ENCODE measurements at regions not wholly inside any gene's neighbourhood (a gene's known extent, or its start where the extent isn't known, plus 50 kb on each side); places are given as distances from the start of the nearest gene placed in this dataset.
"Not testable (repeated sequence)": the region's sequence is repeated elsewhere in the genome, so short reads cannot be mapped to it uniquely, and the experiment has no call there.

DNA sequence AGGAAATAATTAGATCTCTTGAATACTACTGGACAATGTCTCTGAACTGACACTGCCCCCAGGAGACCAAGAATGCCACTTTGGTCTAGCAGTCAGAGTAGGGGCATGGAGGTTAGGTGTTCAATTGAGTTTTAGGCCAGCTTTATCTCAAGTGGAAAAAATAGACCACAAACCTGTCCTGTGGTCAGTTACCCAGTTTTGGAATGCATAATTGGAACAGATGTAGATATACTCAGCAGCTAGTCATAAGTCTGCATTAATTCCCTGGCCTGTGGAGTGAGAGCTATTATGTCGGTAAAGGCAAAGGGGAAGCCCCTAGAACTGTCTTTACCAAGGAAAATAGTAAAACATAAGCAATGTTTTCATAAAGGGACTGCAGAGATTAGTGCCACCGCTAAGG, 587.7 kb downstream of the GLUD2 start:
- DNase-seq (ENCODE audit: low read depth in 2 of 3, low spot score in 2 of 3) = no peak

DNA sequence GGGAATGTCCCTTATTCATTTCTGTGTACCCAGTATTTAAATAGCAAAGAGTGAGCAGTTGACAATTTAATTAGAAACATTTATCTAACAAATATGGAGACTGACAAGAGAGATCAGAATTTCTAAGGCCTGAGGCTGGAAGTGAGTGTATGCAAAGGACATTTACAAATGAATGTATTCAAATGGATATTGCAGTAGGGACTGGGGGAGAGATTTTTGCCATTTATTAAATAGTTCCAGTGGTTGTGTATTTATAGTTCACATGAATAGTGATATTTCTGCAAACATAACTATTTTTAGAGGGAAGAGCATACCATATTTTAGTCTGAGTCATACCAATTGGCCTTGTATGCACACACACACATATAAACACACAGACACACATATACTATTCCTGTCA, 592.4 kb downstream of the GLUD2 start:
- DNase-seq (ENCODE audit: low read depth in 2 of 3, low spot score in 2 of 3) = no peak

DNA sequence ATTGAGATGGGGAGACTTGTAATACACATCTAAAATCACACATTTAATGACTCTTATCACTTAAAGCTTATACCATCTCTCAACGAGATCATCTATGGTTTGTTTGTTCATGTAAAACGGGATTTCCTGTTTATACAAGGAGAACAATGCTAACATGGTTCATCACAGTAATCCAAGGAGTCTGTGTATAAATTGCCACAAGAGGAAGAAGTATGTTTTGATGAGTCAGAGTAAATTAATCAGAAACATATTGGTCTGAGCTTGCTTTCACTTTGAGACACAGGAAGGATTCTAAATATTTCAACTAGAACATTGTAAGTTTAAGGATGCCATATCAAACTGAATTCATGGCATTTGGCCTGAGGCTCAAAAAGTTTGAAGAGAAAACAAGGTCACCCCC, 594.1 kb downstream of the GLUD2 start:
- no peak for DNase-seq (ENCODE audit: low read depth in 2 of 3, low spot score in 2 of 3)

DNA sequence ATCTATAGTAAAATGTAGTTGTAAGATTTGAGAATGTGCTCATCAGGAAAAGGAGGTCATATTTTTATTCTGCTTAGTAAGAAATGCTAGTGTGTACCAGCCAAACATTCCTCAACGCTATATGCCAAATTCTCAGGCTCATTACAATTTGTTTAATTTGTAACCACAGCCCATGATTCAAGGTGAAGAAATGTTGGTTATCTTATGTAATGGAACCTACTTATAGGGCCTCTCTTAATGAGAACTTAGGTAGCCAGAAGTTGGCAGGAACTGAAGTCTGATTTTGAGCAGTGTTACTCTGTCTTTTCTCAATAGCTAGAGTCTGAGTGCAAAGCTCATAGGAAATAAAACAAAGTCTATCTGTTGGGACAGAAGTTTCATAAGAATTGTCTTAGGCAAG, 595.0 kb downstream of the GLUD2 start:
- no peak for DNase-seq (ENCODE audit: low read depth in 2 of 3, low spot score in 2 of 3)

DNA sequence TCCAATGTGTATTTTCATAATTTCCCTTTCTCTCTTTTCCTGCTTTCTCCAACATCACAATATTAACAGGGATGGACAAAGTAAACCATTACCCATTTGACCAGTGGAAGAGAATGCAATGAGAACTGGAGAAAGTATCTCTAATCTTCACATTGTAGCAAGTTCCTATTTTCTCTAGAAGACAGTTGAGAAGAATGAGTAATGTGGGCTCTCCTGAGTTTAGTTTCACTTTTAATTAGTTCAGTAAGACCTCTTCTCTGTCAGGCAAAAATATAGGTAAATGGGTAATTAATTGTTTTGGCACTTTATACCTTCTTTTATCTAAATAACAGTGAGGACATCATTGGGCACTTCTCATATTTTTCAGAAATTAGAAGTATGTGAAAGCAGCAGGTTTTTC, 602.0 kb downstream of the GLUD2 start:
- DNase-seq (ENCODE audit: low read depth in 2 of 3, low spot score in 2 of 3) = no peak

DNA sequence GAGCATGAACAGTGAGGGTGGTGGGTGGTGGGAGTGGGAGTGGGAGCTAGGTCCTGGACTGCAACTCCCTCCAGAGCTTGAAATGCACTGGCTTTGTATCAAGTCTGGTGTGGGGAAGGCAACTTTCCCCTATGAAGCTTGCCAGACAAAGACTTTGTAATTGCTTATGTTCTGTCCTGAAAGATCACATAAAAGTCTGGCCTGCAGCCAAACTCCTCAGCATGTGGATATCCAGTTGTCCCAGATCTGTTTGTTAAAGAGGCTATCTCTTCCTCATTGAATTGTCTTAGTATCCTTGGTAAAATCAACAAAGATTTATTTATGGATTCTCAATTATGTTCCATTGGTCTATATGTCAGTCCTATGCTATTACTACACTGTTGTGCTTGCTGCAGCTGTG, 607.9 kb downstream of the GLUD2 start:
- DNase-seq (ENCODE audit: low read depth in 2 of 3, low spot score in 2 of 3) = no peak

DNA sequence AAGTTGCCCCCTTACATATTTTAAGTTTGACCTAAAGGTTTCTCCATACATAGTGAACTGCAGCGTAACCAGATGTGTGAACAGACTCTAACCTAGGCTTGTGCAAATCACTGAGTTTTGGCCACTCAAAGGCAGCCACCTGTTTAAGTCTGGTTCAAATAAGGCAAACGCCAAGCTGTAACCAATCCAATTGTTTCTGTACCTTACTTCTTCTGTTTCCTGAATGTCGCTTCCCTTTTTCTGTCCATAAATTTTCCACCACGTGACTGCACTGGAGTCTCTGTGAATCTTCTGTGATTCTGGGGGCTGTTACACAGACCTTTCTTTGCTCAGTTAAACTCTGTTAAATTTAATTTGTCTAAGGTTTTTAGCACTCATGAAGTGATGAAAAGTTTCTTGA, 618.8 kb downstream of the GLUD2 start:
- no peak for DNase-seq (ENCODE audit: low read depth in 2 of 3, low spot score in 2 of 3)

DNA sequence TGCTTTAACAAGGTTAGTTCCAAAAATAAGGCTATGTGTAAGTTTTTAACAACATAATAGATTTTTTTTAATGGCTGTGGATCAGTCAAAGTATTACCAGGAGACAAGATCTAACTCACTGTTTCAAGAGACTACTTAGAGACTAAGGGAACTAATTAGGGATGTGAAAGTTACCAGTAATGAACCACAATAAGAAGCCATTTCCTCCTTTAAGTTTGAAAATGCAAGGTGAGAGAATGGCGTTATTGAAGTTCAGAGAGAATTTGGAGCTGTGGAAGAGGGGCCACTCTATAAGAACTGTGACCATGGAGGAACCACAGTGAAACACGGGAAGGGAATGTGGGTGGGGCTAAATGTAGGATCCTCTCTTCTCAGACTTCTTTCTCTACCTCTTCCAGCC, 624.2 kb downstream of the GLUD2 start:
- DNase-seq (ENCODE audit: low read depth in 2 of 3, low spot score in 2 of 3) = no peak

DNA sequence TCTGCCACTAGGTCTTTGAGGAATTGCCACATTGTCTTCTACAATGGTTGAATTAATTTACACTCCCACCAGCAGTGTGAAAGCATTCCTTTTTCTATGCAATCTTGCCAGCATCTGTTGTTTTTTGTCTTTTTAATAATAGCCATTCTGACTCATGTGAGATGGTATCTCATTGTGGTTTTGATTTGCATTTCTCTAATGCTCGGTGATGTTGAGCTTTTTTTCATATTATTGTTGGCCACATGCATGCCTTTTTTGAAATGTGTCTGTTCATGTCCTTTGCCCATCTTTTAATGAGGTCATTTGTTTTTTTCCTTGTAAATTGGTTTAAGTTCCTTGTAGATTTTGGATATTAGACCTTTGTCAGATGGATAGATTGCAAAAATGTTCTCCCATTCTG, 661.8 kb downstream of the GLUD2 start:
- DNase-seq (ENCODE audit: low read depth in 2 of 3, low spot score in 2 of 3) = not testable (repeated sequence)

DNA sequence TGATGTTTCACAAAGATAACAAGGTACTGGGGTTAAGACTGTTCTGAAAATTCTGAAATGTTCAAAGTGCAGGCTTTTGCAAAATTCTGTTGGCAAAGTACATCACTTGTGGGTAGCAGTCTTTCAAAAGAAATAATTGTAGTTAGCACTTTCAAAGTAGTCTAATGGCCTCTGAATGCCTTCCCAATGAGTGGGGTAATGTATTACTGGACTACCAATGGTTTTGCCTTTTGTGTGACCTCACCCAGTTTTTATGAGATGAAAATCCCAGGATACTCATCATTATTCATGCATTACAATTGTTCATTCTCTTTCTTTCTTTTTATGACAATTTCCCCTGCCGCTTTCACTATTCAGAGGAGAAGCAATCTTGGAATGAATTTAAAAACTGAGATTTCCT, 686.1 kb downstream of the GLUD2 start:
- DNase-seq (ENCODE audit: low read depth in 2 of 3, low spot score in 2 of 3) = no peak

DNA sequence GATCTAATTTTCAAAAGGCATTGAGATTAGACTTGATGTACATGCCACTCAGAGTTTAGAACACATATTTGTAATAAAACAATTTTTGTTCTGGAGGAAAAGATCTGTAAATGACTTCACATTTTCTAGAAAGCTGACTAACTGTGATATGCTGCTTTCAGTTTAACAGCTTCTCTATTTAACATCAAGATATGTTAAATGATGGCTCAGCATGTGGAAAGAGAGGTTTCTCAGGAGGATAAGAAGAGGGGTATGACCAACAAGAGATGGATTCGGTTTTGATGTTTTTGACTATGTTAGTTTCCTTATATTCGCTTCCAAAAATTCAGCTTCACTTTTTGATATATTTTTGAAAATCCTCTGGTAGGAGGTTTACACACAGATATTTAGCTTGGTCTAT, 698.7 kb downstream of the GLUD2 start:
- DNase-seq (ENCODE audit: low read depth in 2 of 3, low spot score in 2 of 3) = no peak

DNA sequence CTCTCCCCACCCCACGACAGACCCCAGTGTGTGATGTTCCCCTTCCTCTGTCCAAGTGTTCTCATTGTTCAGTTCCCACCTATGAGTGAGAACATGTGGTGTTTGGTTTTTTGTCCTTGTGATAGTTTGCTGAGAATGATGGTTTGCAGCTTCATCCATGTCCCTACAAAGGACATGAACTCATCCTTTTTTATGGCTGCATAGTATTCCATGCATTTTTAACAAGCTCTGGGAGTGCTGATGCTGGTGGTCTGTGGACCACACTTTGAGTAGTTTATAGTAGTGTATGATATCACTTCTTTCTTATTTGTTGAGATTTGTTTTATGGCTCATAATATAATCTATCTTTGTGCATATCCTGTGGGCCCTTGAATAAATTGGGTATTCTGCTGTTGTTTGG, 706.2 kb downstream of the GLUD2 start:
- DNase-seq (ENCODE audit: low read depth in 2 of 3, low spot score in 2 of 3) = not testable (repeated sequence)

DNA sequence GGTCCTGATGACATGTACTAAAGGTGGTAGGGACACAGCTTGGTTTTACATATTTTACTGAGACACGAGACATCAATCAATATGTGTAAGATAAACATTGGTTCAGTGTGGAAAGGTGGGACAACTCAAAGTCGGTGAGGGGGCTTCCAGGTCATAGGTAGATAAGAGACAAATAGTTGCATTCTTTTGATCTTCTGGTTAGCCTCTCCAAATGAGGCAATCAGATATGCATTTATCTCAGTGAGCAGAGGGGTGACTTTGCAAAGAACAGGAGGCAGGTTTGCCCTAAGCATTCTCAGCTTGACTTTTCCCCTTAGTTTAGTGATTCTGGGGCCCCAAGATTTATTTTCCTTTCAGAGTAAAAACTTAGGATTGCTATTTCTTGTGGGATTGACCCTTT, 706.9 kb downstream of the GLUD2 start:
- DNase-seq (ENCODE audit: low read depth in 2 of 3, low spot score in 2 of 3) = no peak

DNA sequence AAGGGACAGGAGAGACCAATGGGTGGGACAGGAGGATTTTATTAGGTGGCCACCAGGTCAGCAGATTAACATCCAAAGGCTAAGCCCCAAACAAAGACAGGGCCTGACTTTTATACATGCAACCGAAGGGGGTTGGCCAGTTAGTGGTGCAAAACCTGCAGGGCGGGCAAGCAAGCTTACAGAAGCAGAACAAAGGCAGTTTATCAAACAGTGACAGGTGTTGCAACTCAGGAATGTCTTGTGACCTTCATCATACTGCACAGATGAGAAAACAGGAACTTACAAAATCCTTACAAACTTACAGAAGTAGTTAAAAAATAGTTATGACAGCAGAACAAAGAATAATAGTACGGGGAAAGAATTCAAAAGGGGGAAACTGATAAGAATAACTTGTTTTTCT, 708.1 kb downstream of the GLUD2 start:
- DNase-seq (ENCODE audit: low read depth in 2 of 3, low spot score in 2 of 3) = no peak

DNA sequence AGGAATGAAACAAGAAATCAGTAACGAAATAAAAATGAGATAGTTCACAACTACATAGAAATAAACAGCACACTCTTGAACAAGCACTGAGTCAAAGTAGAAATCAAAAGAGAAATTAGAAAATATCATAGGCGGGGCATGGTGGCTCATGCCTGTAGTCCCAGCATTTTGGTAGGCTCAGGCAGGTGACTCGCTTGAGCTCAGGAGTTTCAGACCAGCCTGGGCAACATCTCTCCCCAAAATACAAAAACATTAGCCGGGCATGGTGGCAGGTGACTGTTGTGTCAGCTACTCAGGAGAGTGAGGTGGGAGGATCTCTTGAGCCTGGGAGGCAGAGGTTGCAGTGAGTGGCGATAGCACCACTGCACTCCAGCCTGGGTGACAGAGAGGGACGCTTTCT, 714.4 kb downstream of the GLUD2 start:
- DNase-seq (ENCODE audit: low read depth in 2 of 3, low spot score in 2 of 3) = no peak

DNA sequence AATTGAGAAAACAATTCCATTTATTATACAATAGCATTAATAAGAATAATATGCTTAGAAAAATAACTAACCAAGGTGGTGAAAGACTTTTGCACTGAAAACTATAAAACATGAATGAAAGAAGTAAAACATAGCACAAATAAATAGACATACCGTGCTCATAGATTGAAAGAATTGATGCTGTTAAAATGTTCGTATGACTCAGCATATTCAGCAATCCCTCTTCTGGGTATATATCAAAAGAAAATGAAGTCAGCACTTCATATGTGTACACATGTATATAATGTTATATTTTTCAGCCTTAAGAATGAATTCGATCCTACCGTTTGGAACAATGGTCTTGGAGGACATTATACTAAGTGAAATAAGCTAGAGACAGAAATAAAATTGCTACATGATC, 716.3 kb downstream of the GLUD2 start:
- no peak for DNase-seq (ENCODE audit: low read depth in 2 of 3, low spot score in 2 of 3)

DNA sequence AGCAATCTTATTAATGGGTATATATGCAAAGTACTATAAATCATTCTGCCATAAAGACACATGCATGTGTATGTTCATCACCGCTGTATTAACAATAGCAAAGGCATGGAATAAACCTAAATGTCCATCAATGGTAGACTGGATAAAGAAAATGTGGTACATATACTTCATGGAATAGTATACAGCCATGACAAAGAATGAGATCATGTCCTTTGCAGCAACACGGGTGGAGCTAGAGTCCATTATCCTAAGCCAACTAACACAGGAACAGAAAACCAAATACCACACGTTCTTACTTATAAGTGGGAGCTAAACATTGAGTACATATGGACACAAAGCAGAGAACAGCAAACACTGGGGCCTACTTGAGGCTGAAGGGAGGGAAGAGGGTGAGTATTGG, 720.8 kb downstream of the GLUD2 start:
- not testable (repeated sequence) for DNase-seq (ENCODE audit: low read depth in 2 of 3, low spot score in 2 of 3)

DNA sequence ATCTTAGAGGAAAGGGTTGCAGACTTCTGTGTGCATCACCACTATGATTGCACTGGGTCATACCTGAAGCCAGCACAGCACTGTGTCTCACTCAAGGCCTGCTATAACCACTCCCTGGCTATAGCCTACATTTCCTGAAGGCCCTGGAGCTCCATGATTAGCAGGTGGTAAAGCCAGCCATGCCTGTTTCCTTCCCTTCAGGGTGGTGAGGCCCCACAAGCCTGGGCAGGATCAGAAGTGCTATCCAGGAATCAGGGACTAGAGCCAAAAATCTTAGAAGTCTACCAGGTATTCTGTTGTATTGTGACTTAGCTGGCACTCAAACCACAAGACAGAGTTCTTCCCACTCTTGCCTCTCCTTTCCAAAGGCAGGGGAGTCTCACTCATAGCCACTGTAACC, 734.6 kb downstream of the GLUD2 start:
- no peak for DNase-seq (ENCODE audit: low read depth in 2 of 3, low spot score in 2 of 3)

DNA sequence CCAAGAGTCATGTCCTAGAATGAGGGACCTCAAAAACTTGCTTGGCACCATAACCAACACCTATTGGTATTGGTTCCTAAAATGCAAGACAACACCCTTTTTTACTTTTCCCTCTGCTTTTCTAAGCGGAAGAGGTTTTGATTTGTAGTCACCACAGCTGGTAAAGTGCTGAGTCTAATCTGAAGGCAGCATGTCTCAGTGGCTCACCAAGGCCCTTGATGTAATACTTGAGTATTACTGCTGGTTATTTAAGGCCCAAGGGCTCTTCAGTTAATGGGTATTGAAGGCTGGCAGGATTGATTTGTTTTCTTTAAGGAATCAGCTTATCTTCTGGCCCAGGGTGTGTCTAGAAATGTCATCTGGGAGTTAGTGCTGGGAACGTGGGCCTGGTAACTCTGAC, 735.1 kb downstream of the GLUD2 start:
- DNase-seq (ENCODE audit: low read depth in 2 of 3, low spot score in 2 of 3) = no peak

DNA sequence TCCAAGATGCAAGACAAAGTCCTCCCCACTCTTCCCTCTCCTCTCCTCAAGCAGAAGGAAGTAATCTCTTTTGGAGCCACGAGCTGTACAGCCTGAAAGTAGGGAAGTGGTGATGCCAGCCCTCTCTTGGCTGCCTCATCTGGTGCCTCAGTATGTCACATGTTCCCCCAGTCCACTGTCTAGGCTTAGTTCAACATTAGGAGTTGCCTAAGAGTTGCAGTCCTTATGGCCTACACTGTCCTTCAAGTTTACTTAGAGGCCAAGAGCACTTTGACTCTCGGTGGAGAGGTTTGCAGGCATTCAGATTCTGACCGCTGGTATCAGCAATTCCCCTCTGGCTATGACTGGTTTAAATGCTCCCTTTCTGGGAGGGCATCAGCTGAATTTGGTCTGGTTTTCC, 735.6 kb downstream of the GLUD2 start:
- DNase-seq (ENCODE audit: low read depth in 2 of 3, low spot score in 2 of 3) = no peak

DNA sequence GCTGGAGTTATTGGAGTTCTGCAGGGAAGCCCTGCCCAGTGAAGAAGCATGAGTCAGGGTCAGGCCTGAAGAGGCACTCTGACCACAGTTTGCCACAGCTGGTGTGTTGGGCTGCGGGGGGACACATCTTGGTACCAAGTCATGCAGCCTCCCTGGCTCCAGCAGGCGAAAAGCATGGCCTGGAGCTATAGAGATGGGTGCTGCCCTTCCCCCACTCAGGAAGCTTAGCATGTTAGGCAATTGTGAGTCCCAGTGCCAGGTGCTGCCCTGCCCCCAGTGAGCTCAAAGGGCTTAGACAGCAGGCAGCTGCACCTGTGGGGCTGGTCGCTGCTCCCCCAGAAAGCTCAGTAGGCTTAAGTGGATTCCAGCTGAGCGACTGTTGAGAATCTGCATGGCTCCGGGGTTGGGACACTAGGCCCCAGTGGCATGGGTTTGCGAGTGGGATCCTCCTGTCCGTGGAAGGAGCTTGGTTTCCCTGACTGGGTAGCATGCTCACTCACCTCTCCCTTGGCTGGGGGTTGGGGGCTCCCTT, 755.5 kb downstream of the GLUD2 start:
- no peak for DNase-seq (ENCODE audit: low read depth in 2 of 3, low spot score in 2 of 3)

DNA sequence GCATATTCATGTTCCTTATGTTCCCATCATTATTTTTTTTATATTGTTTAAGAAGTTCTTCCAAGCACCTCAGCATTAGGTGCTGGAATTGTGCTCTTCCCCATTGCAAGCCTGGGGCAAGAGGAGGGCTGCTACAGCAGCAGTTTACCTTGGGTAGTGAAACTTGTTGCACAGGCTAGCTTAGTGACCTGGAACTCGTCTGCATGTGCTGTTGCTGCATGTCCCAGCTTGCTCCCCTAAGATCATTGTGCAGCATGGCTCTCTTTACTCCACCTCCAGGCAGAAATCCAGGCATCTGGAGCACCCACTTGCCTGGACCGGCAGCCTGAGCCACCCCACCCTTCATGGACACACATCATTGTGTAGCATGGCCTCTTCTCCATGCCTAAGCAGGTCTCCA, 776.0 kb downstream of the GLUD2 start:
- DNase-seq (ENCODE audit: low read depth in 2 of 3, low spot score in 2 of 3) = no peak

DNA sequence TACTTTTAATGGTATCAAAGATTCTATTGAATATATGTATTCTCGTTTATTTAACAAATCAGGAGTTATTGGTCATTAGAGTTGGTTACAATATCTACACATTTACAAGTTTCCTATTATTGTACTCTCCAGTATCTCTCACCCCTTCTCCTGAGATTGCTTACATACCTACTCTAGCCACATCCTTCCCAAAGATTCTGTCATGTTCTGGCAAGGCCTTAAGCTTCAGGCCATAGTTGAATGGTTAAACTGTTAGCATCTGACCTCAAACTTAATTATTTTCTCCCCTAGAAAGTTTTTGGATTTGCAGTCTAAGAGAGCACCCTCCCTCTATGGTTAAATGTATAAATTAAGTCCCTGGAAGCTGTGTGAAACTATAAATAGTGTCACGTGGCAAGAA, 784.2 kb downstream of the GLUD2 start:
- no peak for DNase-seq (ENCODE audit: low read depth in 2 of 3, low spot score in 2 of 3)

DNA sequence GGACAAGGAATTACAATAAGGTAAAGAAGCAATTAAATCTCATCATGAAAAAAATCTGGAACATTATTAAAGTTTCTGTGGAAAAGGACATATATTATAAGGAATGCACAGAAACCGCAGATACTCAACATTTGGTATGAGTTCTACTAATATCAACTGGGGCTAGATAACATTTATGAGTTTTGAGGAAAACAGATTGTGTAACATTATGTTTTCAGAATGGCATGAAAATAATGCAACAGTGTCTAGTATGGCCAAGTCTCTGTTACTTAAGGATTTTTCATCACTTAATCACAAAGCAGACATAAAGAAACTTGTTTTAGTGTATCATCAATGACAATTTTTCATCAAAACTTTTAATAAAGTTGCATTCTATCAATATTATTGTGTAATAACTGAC, 785.0 kb downstream of the GLUD2 start:
- DNase-seq (ENCODE audit: low read depth in 2 of 3, low spot score in 2 of 3) = no peak

Measured in activated CD8-positive, alpha-beta memory T cell treated with anti-CD3 and anti-CD28 coated beads for 48 hours (primary cell).